SK-N-SH (cell line): ENCODE measurements at regions not wholly inside any gene's neighbourhood (a gene's known extent, or its start where the extent isn't known, plus 50 kb on each side); places are given as distances from the start of the nearest gene placed in this dataset.

Experiments
- CHD2 ChIP-seq: fragments of 150-350 bp; IDR thresholded peaks from 2 replicates; pipeline ENCODE4 v1.6.1; 2018; ENCODE audit warnings: low read length; ENCODE audit not compliant: partially characterized antibody
- GATA2 ChIP-seq: sonication (generic); formaldehyde crosslinking; IDR thresholded peaks from 2 replicates; pipeline ENCODE4 v1.5.0; 2020; ENCODE audit warnings: mild to moderate bottlenecking, missing genetic modification reagents
- POLR2AphosphoS5 ChIP-seq: IDR thresholded peaks from 2 replicates; pipeline ENCODE4 v1.6.1; 2012; ENCODE audit warnings: low read depth, low read length
- RAD21 ChIP-seq: IDR thresholded peaks from 2 replicates; pipeline ENCODE4 v1.6.1; 2012; ENCODE audit warnings: mild to moderate bottlenecking, low read length
- RFX5 ChIP-seq: IDR thresholded peaks from 2 replicates; pipeline ENCODE4 v1.6.1; 2012; ENCODE audit warnings: mild to moderate bottlenecking, improper control_type of control experiment, low read length
- TF ChIP-seq, protein P1 (sequence below): fragments of 150-350 bp; IDR thresholded peaks from 2 replicates; pipeline ENCODE4 v1.6.1; 2017; ENCODE audit warnings: antibody characterized with exemption, low read length, low read depth, borderline replicate concordance
- TF ChIP-seq, protein P2 (sequence below): IDR thresholded peaks from 2 replicates; pipeline ENCODE4 v1.4.0; 2012; ENCODE audit warnings: low read depth
- TF ChIP-seq, protein P3 (sequence below): IDR thresholded peaks from 2 replicates; pipeline ENCODE4; 2012
- TF ChIP-seq, protein P4 (sequence below): fragments of 200-600 bp; sonication (generic); IDR thresholded peaks from 2 replicates; pipeline ENCODE4 v1.6.1; 2017; ENCODE audit warnings: antibody characterized with exemption, mild to moderate bottlenecking, moderate library complexity

DNA sequence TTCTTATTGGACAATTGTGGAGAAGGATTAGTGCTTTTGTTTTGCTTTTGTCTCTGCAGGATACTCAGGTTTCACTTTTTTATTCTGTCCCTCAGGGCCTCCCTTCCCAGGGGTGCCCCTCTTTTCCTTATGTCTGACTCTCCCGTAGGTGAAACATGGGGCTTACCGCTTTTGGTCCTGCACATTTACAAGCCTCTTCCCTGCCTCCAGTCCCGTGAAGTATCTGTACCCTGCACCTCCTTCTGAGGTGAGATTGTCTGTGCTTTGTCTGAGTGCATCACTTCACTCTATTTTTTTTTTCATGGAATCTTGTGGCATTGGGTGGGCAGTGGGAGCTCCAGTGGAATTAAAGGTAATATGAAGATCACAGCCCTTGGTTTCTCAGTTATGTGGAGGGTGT is 758.1 kb upstream of the TPTE start:
- TF ChIP-seq, protein P1, sequence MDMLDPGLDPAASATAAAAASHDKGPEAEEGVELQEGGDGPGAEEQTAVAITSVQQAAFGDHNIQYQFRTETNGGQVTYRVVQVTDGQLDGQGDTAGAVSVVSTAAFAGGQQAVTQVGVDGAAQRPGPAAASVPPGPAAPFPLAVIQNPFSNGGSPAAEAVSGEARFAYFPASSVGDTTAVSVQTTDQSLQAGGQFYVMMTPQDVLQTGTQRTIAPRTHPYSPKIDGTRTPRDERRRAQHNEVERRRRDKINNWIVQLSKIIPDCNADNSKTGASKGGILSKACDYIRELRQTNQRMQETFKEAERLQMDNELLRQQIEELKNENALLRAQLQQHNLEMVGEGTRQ, result no peak
- TF ChIP-seq GATA2 (CRISPR knock-in tag) (no peak), RFX5 (no peak), CHD2 (no peak), RAD21 (no peak), POLR2AphosphoS5 (no peak)
- TF ChIP-seq, protein P2, sequence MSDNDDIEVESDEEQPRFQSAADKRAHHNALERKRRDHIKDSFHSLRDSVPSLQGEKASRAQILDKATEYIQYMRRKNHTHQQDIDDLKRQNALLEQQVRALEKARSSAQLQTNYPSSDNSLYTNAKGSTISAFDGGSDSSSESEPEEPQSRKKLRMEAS, result no peak
- TF ChIP-seq, protein P3, sequence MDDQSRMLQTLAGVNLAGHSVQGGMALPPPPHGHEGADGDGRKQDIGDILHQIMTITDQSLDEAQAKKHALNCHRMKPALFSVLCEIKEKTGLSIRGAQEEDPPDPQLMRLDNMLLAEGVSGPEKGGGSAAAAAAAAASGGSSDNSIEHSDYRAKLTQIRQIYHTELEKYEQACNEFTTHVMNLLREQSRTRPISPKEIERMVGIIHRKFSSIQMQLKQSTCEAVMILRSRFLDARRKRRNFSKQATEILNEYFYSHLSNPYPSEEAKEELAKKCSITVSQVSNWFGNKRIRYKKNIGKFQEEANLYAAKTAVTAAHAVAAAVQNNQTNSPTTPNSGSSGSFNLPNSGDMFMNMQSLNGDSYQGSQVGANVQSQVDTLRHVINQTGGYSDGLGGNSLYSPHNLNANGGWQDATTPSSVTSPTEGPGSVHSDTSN, result no peak
- TF ChIP-seq, protein P4, sequence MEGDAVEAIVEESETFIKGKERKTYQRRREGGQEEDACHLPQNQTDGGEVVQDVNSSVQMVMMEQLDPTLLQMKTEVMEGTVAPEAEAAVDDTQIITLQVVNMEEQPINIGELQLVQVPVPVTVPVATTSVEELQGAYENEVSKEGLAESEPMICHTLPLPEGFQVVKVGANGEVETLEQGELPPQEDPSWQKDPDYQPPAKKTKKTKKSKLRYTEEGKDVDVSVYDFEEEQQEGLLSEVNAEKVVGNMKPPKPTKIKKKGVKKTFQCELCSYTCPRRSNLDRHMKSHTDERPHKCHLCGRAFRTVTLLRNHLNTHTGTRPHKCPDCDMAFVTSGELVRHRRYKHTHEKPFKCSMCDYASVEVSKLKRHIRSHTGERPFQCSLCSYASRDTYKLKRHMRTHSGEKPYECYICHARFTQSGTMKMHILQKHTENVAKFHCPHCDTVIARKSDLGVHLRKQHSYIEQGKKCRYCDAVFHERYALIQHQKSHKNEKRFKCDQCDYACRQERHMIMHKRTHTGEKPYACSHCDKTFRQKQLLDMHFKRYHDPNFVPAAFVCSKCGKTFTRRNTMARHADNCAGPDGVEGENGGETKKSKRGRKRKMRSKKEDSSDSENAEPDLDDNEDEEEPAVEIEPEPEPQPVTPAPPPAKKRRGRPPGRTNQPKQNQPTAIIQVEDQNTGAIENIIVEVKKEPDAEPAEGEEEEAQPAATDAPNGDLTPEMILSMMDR, result no peak
